HK-2 (cell line): ENCODE measurements at regions not wholly inside any gene's neighbourhood (a gene's known extent, or its start where the extent isn't known, plus 50 kb on each side); places are given as distances from the start of the nearest gene placed in this dataset.
"Not testable (repeated sequence)": the region's sequence is repeated elsewhere in the genome, so short reads cannot be mapped to it uniquely, and the experiment has no call there.

Experiments
- DNase-seq: peaks from one replicate; pipeline ENCODE4 v3.0.0-alpha.2; 2018; ENCODE audit not compliant: unreplicated experiment

GRCh38 chr2:20949256-20949655, 94.6 kb downstream of the APOB start:
- no peak for DNase-seq

- no peak for DNase-seq
These were observed 97.4 kb downstream of the APOB start for GRCh38 chr2:20946468-20946867.

- DNase-seq = not testable (repeated sequence)
These were observed 100.2 kb downstream of the APOB start for GRCh38 chr2:20943721-20944120.

GRCh38 chr2:20942646-20943125, 101.2 kb downstream of the APOB start:
- DNase-seq = no peak

GRCh38 chr2:20940856-20941255, 103.0 kb downstream of the APOB start:
- no peak for DNase-seq

GRCh38 chr2:20939931-20940795, 103.7 kb downstream of the APOB start:
- no peak for DNase-seq

- DNase-seq = no peak
These were observed 106.5 kb downstream of the APOB start for GRCh38 chr2:20937353-20937752.

- DNase-seq = no peak
These were observed 108.6 kb downstream of the APOB start for GRCh38 chr2:20935168-20935775.

GRCh38 chr2:20934236-20934635, 109.6 kb downstream of the APOB start:
- DNase-seq = no peak

GRCh38 chr2:20933714-20934113, 110.2 kb downstream of the APOB start:
- no peak for DNase-seq

- no peak for DNase-seq
These were observed 108.4 kb upstream of the LDAH start for GRCh38 chr2:20931346-20931745.

- DNase-seq = peak; percentile 60
These were observed 108.0 kb upstream of the LDAH start for GRCh38 chr2:20930928-20931327.

GRCh38 chr2:20929721-20930120, 106.8 kb upstream of the LDAH start:
- no peak for DNase-seq

- DNase-seq = no peak
These were observed 105.7 kb upstream of the LDAH start for GRCh38 chr2:20928617-20929016.

GRCh38 chr2:20925265-20925889, 102.5 kb upstream of the LDAH start:
- DNase-seq = peak; percentile 10

- DNase-seq = no peak
These were observed 96.4 kb upstream of the LDAH start for GRCh38 chr2:20919297-20919800.

GRCh38 chr2:20917719-20918572, 95.0 kb upstream of the LDAH start:
- DNase-seq = no peak

- DNase-seq = no peak
These were observed 94.4 kb upstream of the LDAH start for GRCh38 chr2:20917287-20917660.

- DNase-seq = peak; percentile 22
These were observed 93.8 kb upstream of the LDAH start for GRCh38 chr2:20916604-20917286.

GRCh38 chr2:20915271-20915670, 92.4 kb upstream of the LDAH start:
- DNase-seq = no peak

- no peak for DNase-seq
These were observed 91.9 kb upstream of the LDAH start for GRCh38 chr2:20914771-20915170.
